ENCODE measurements at regions not wholly inside any gene's neighbourhood (a gene's known extent, or its start where the extent isn't known, plus 50 kb on each side); places are given as distances from the start of the nearest gene placed in this dataset.

DNA sequence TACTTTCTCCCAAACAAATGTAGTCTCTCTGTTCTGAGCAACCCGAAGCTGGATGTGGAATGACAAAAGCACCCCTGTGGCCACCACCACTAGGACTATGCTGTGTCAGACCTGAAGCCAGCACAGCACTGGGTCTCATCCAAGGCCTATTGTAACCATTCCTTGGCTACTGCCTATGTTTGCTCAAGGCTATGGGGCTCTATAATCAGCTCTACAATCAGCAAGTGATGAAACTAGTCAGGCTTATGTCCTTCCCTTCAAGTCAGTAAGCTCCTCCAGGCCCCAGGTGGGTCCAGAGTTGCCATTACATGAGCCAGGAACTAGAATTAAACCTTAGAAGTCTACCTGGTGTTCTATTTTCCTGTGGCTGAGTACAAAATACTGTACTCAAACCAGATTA is 370.2 kb downstream of the TBX15 start:
- TF ChIP-seq, protein P1, sequence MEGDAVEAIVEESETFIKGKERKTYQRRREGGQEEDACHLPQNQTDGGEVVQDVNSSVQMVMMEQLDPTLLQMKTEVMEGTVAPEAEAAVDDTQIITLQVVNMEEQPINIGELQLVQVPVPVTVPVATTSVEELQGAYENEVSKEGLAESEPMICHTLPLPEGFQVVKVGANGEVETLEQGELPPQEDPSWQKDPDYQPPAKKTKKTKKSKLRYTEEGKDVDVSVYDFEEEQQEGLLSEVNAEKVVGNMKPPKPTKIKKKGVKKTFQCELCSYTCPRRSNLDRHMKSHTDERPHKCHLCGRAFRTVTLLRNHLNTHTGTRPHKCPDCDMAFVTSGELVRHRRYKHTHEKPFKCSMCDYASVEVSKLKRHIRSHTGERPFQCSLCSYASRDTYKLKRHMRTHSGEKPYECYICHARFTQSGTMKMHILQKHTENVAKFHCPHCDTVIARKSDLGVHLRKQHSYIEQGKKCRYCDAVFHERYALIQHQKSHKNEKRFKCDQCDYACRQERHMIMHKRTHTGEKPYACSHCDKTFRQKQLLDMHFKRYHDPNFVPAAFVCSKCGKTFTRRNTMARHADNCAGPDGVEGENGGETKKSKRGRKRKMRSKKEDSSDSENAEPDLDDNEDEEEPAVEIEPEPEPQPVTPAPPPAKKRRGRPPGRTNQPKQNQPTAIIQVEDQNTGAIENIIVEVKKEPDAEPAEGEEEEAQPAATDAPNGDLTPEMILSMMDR (conservative IDR thresholded peaks at IDR 0.05; ENCODE audit: low read depth in 2 of 2) = no peak
- TF ChIP-seq, protein P2, sequence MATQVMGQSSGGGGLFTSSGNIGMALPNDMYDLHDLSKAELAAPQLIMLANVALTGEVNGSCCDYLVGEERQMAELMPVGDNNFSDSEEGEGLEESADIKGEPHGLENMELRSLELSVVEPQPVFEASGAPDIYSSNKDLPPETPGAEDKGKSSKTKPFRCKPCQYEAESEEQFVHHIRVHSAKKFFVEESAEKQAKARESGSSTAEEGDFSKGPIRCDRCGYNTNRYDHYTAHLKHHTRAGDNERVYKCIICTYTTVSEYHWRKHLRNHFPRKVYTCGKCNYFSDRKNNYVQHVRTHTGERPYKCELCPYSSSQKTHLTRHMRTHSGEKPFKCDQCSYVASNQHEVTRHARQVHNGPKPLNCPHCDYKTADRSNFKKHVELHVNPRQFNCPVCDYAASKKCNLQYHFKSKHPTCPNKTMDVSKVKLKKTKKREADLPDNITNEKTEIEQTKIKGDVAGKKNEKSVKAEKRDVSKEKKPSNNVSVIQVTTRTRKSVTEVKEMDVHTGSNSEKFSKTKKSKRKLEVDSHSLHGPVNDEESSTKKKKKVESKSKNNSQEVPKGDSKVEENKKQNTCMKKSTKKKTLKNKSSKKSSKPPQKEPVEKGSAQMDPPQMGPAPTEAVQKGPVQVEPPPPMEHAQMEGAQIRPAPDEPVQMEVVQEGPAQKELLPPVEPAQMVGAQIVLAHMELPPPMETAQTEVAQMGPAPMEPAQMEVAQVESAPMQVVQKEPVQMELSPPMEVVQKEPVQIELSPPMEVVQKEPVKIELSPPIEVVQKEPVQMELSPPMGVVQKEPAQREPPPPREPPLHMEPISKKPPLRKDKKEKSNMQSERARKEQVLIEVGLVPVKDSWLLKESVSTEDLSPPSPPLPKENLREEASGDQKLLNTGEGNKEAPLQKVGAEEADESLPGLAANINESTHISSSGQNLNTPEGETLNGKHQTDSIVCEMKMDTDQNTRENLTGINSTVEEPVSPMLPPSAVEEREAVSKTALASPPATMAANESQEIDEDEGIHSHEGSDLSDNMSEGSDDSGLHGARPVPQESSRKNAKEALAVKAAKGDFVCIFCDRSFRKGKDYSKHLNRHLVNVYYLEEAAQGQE (IDR thresholded peaks at IDR 0.05; ENCODE audit: unreplicated experiment) = no peak
- TF ChIP-seq EZH2 (IDR thresholded peaks at IDR 0.05; ENCODE audit: low read depth, unreplicated experiment) (no peak), POLR2AphosphoS5 (IDR thresholded peaks at IDR 0.05; ENCODE audit: low read depth) (no peak), EZH2phosphoT487 (IDR thresholded peaks at IDR 0.05; ENCODE audit: unreplicated experiment) (no peak), CREB1 (CRISPR knock-in tag; IDR thresholded peaks at IDR 0.05; ENCODE audit: low read depth) (no peak)
- TF ChIP-seq, protein P3, sequence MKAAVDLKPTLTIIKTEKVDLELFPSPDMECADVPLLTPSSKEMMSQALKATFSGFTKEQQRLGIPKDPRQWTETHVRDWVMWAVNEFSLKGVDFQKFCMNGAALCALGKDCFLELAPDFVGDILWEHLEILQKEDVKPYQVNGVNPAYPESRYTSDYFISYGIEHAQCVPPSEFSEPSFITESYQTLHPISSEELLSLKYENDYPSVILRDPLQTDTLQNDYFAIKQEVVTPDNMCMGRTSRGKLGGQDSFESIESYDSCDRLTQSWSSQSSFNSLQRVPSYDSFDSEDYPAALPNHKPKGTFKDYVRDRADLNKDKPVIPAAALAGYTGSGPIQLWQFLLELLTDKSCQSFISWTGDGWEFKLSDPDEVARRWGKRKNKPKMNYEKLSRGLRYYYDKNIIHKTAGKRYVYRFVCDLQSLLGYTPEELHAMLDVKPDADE (IDR thresholded peaks at IDR 0.05) = no peak
